Amniotic epithelial cell (primary cell): ENCODE measurements at regions not wholly inside any gene's neighbourhood (a gene's known extent, or its start where the extent isn't known, plus 50 kb on each side); places are given as distances from the start of the nearest gene placed in this dataset.

Experiments
- DNase-seq: peaks from one replicate; pipeline ENCODE4 v3.0.0-alpha.2; 2010; ENCODE audit warnings: low read depth

GRCh38 chr15:31828594-31828993 lies 201.7 kb upstream of the CHRNA7 start:
- no peak for DNase-seq

- DNase-seq, result no peak
Observed at GRCh38 chr15:31830591-31830990, 199.7 kb upstream of the CHRNA7 start.

GRCh38 chr15:31831596-31831995 lies 198.7 kb upstream of the CHRNA7 start:
- no peak for DNase-seq

GRCh38 chr15:31834654-31835053 lies 195.7 kb upstream of the CHRNA7 start:
- no peak for DNase-seq

- DNase-seq, result no peak
Observed at GRCh38 chr15:31839388-31839787, 190.9 kb upstream of the CHRNA7 start.

GRCh38 chr15:31840849-31841476 lies 189.4 kb upstream of the CHRNA7 start:
- DNase-seq, result no peak

- no peak for DNase-seq
Observed at GRCh38 chr15:31842532-31843195, 187.7 kb upstream of the CHRNA7 start.

- no peak for DNase-seq
Observed at GRCh38 chr15:31843426-31844055, 186.8 kb upstream of the CHRNA7 start.

GRCh38 chr15:31845791-31846190 lies 184.5 kb upstream of the CHRNA7 start:
- no peak for DNase-seq

- no peak for DNase-seq
Observed at GRCh38 chr15:31847961-31848360, 182.4 kb upstream of the CHRNA7 start.

- DNase-seq, result no peak
Observed at GRCh38 chr15:31848621-31849020, 181.7 kb upstream of the CHRNA7 start.

- DNase-seq, result no peak
Observed at GRCh38 chr15:31852933-31853799, 177.1 kb upstream of the CHRNA7 start.

- DNase-seq, result no peak
Observed at GRCh38 chr15:31856581-31856980, 173.7 kb upstream of the CHRNA7 start.

- no peak for DNase-seq
Observed at GRCh38 chr15:31857194-31857593, 173.1 kb upstream of the CHRNA7 start.

- DNase-seq, result no peak
Observed at GRCh38 chr15:31858026-31858425, 172.3 kb upstream of the CHRNA7 start.

- no peak for DNase-seq
Observed at GRCh38 chr15:31866248-31866647, 164.1 kb upstream of the CHRNA7 start.

- DNase-seq, result peak; percentile 24
Observed at GRCh38 chr15:31867536-31868442, 162.5 kb upstream of the CHRNA7 start.

GRCh38 chr15:31869686-31870307 lies 160.5 kb upstream of the CHRNA7 start:
- no peak for DNase-seq

GRCh38 chr15:31870328-31871165 lies 159.8 kb upstream of the CHRNA7 start, which contains the start of gene OTUD7A:
Gene OTUD7A, minus strand, starts transcription at chr15:31870673.
- peak; percentile 57 for DNase-seq
